ENCODE measurements at regions not wholly inside any gene's neighbourhood (a gene's known extent, or its start where the extent isn't known, plus 50 kb on each side); places are given as distances from the start of the nearest gene placed in this dataset.

GRCh38 chr2:147679955-147680531, 164.8 kb upstream of the ACVR2A start:
- TF ChIP-seq CTCF (conservative IDR thresholded peaks at IDR 0.05; ENCODE audit: low read depth, low read length): no peak
- no peak overlapping the region for H3K4me3 ChIP-seq (ENCODE audit: low read depth, low read length)

GRCh38 chr2:147679191-147679954, 165.5 kb upstream of the ACVR2A start:
- no peak overlapping the region for H3K4me3 ChIP-seq (ENCODE audit: low read depth, low read length)
- no peak for DNase-seq (ENCODE audit: low read depth)
- no peak for TF ChIP-seq CTCF (conservative IDR thresholded peaks at IDR 0.05; ENCODE audit: low read depth, low read length)

More at GRCh38 chr2:147679955-147680531, 164.8 kb upstream of the ACVR2A start:
- no peak for DNase-seq (ENCODE audit: low read depth)

GRCh38 chr2:147665105-147665504, 179.7 kb upstream of the ACVR2A start:
- DNase-seq (ENCODE audit: low read depth): no peak
- no peak for TF ChIP-seq CTCF (conservative IDR thresholded peaks at IDR 0.05; ENCODE audit: low read depth, low read length)
- H3K4me3 ChIP-seq (ENCODE audit: low read depth, low read length): no peak overlapping the region

GRCh38 chr2:147663962-147664361, 180.9 kb upstream of the ACVR2A start:
- DNase-seq (ENCODE audit: low read depth): no peak
- no peak for TF ChIP-seq CTCF (conservative IDR thresholded peaks at IDR 0.05; ENCODE audit: low read depth, low read length)
- no peak overlapping the region for H3K4me3 ChIP-seq (ENCODE audit: low read depth, low read length)

- TF ChIP-seq CTCF (conservative IDR thresholded peaks at IDR 0.05; ENCODE audit: low read depth, low read length): no peak
- DNase-seq (ENCODE audit: low read depth): no peak
- H3K4me3 ChIP-seq (ENCODE audit: low read depth, low read length): no peak overlapping the region
These were observed 181.5 kb upstream of the ACVR2A start for GRCh38 chr2:147663153-147663961.

- H3K4me3 ChIP-seq (ENCODE audit: low read depth, low read length): no peak overlapping the region
- no peak for DNase-seq (ENCODE audit: low read depth)
- TF ChIP-seq CTCF (conservative IDR thresholded peaks at IDR 0.05; ENCODE audit: low read depth, low read length): no peak
These were observed 182.6 kb upstream of the ACVR2A start for GRCh38 chr2:147662221-147662620.
